WTC11 (cell line): ENCODE measurements at regions not wholly inside any gene's neighbourhood (a gene's known extent, or its start where the extent isn't known, plus 50 kb on each side); places are given as distances from the start of the nearest gene placed in this dataset.

ENCODE experiments used
- ATAC-seq: fragments of 200-7000 bp; cut with Tn5 transposase; 2 replicates; pipeline ENCODE4 v1.10.0; 2021; ENCODE audit warnings: mild to moderate bottlenecking, moderate library complexity
- CTCF ChIA-PET: fragments of 300-600 bp; sonication (Branson Sonifier 250); formaldehyde crosslinking; loops from one replicate; lab custom pipeline; 2021; ENCODE audit warnings: antibody characterized with exemption; lab: Charles Lee
- POLR2A ChIA-PET: fragments of 350-600 bp; sonication (Branson Sonifier 250); formaldehyde crosslinking; loops from one replicate; lab custom pipeline; 2021; ENCODE audit warnings: antibody characterized with exemption; lab: Charles Lee
- DNase-seq: peaks from one replicate; pipeline ENCODE4 v3.0.0; 2021; ENCODE audit warnings: low spot score
- H3K27ac Mint-ChIP-seq: 2 replicates; pipeline ENCODE4 v1.8.0; 2021; ENCODE audit warnings: mixed read lengths
- H3K27me3 Mint-ChIP-seq: 2 replicates; pipeline ENCODE4 v1.8.0; 2021; ENCODE audit warnings: low read depth, mild to moderate bottlenecking, moderate library complexity, mixed read lengths
- H3K36me3 Mint-ChIP-seq: 2 replicates; pipeline ENCODE4 v1.8.0; 2021; ENCODE audit warnings: mixed read lengths
- H3K4me1 Mint-ChIP-seq: 2 replicates; pipeline ENCODE4 v1.8.0; 2022; ENCODE audit warnings: mixed read lengths
- H3K4me3 Mint-ChIP-seq: 2 replicates; pipeline ENCODE4 v1.8.0; 2021; ENCODE audit warnings: mild to moderate bottlenecking, moderate library complexity, mixed read lengths
- H3K9me3 Mint-ChIP-seq: 2 replicates; pipeline ENCODE4 v1.8.0; 2021; ENCODE audit warnings: mixed read lengths
- AFF4 ChIP-seq: sonication (generic); formaldehyde crosslinking; IDR thresholded peaks from 2 replicates; pipeline ENCODE4 v1.8.1; 2023; ENCODE audit warnings: mild to moderate bottlenecking, missing genetic modification reagents, borderline replicate concordance
- ATF2 ChIP-seq: sonication (generic); formaldehyde crosslinking; IDR thresholded peaks from 2 replicates; pipeline ENCODE4 v1.8.1; 2022; ENCODE audit warnings: low read depth, missing genetic modification reagents, borderline replicate concordance
- ATF6 ChIP-seq: sonication (generic); formaldehyde crosslinking; IDR thresholded peaks from 2 replicates; pipeline ENCODE4 v1.8.1; 2023; ENCODE audit warnings: mild to moderate bottlenecking, missing genetic modification reagents
- CTCF ChIP-seq: fragments of 200-600 bp; IDR thresholded peaks from 2 replicates; pipeline ENCODE4 v1.8.0; 2022; ENCODE audit warnings: antibody characterized with exemption
- E2F5 ChIP-seq: sonication (generic); formaldehyde crosslinking; IDR thresholded peaks from 2 replicates; pipeline ENCODE4 v1.8.1; 2022; ENCODE audit warnings: mild to moderate bottlenecking, moderate library complexity, missing genetic modification reagents
- FOXP1 ChIP-seq: sonication (generic); formaldehyde crosslinking; IDR thresholded peaks from 2 replicates; pipeline ENCODE4 v1.8.0; 2022; ENCODE audit warnings: missing genetic modification reagents, mild to moderate bottlenecking, moderate library complexity, borderline replicate concordance
- MLX ChIP-seq: sonication (generic); formaldehyde crosslinking; IDR thresholded peaks from 2 replicates; pipeline ENCODE4 v1.8.1; 2023; ENCODE audit warnings: mild to moderate bottlenecking, missing genetic modification reagents, moderate library complexity
- MYBL2 ChIP-seq: sonication (generic); formaldehyde crosslinking; IDR thresholded peaks from 2 replicates; pipeline ENCODE4 v1.8.1; 2023; ENCODE audit warnings: mild to moderate bottlenecking, moderate library complexity, missing genetic modification reagents
- NR3C1 ChIP-seq: sonication (generic); formaldehyde crosslinking; conservative IDR thresholded peaks from 2 replicates; pipeline ENCODE4 v1.8.1; 2023; ENCODE audit warnings: low read depth, mild to moderate bottlenecking, missing genetic modification reagents
- RELA ChIP-seq: sonication (generic); formaldehyde crosslinking; IDR thresholded peaks from 2 replicates; pipeline ENCODE4 v1.8.1; 2022; ENCODE audit warnings: missing genetic modification reagents, mild to moderate bottlenecking, borderline replicate concordance
- STAT6 ChIP-seq: sonication (generic); formaldehyde crosslinking; conservative IDR thresholded peaks from 2 replicates; pipeline ENCODE4 v1.8.1; 2023; ENCODE audit warnings: mild to moderate bottlenecking, low read depth, missing genetic modification reagents, moderate library complexity
- TP53 ChIP-seq: sonication (generic); formaldehyde crosslinking; IDR thresholded peaks from 2 replicates; pipeline ENCODE4 v1.8.1; 2023; ENCODE audit warnings: mild to moderate bottlenecking, missing genetic modification reagents
- ZNF263 ChIP-seq: sonication (generic); formaldehyde crosslinking; IDR thresholded peaks from 2 replicates; pipeline ENCODE4 v1.8.1; 2022; ENCODE audit warnings: low read depth, mild to moderate bottlenecking, moderate library complexity, missing genetic modification reagents
- ZNF317 ChIP-seq: sonication (generic); formaldehyde crosslinking; IDR thresholded peaks from 2 replicates; pipeline ENCODE4 v1.8.1; 2023; ENCODE audit warnings: low read depth, mild to moderate bottlenecking, moderate library complexity, missing genetic modification reagents, borderline replicate concordance
- ZNF396 ChIP-seq: fragments of 250-450 bp; sonication (Bioruptor Pico); IDR thresholded peaks from 2 replicates; pipeline ENCODE4 v1.8.0; 2021; ENCODE audit warnings: mild to moderate bottlenecking, moderate library complexity, borderline replicate concordance
- ZNF416 ChIP-seq: fragments of 250-450 bp; sonication (Bioruptor Pico); IDR thresholded peaks from 2 replicates; pipeline ENCODE4 v1.9.0; 2021; ENCODE audit warnings: mild to moderate bottlenecking, inconsistent platforms
- ZNF671 ChIP-seq: fragments of 250-450 bp; sonication (Bioruptor Pico); IDR thresholded peaks from 2 replicates; pipeline ENCODE4 v1.8.0; 2021; ENCODE audit warnings: mild to moderate bottlenecking
- TF ChIP-seq, protein P1 (sequence below): sonication (generic); formaldehyde crosslinking; IDR thresholded peaks from 2 replicates; pipeline ENCODE4 v1.8.1; 2023; ENCODE audit warnings: mild to moderate bottlenecking, missing genetic modification reagents, moderate library complexity
- TF ChIP-seq, protein P2 (sequence below): sonication (generic); formaldehyde crosslinking; IDR thresholded peaks from 2 replicates; pipeline ENCODE4 v1.8.0; 2022; ENCODE audit warnings: mild to moderate bottlenecking, missing genetic modification reagents

DNA sequence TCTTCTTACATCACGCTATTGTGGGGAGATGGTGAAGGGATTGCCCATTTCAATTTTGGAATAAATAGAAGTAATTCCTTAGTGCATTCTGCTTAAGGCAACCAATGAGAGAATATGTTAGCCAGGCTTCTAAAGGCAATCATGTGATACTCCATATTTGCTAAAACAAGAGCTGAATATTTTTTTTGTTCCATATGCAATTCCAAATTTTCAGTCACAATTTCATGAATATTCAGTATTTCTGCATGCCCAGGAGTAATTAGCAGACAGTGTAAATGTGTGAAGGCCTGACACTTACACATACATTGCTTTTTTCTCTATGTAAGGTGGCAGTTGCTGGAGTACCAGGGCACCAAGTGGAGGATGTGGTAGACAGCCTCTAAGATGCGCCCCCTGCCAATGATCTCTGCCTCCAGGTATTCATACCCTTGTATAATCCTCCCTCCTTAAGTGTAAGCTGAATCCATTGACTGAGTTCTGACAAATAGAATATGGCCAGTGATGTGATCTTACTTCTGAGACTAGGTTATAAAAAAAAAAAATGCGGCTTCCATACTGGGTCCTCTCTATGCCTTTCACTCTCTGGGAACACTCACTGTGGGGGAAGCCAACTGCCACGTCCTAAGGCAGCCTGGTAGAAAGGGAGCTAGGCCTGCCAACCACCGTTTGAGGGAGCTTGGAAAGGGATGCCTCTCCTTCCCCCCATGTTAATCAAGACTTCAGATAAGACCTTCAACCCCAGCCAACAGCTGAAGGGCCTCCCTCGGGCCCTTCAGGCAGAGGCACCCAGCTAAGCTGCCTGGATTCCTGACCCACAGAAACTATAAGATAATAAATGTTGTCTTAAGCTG is 62.7 kb upstream of the PTGR2 start:
- Mint-ChIP-seq H3K27me3 (peaks cover 58% of the 10 kb centered on the region), H3K9me3 (no peaks in the 10 kb centered on the region), H3K4me3 (no peak overlapping the region), H3K36me3 (no peaks in the 10 kb centered on the region), H3K4me1 (peaks cover 43% of the 10 kb centered on the region), H3K27ac (no peak overlapping the region)
- ATAC-seq (no peak), DNase-seq (no peak)
- ChIA-PET CTCF (interaction anchor here (0.5 to 1.2 kb wide), 6 partner anchors 11 to 510 kb away, joined by 3 to 4 read pairs (median 4); no protein-coding TSS in a partner anchor), POLR2A (interaction anchor here (0.9 kb wide), 1 partner anchor 63 kb away, joined by 3 read pairs; the partner anchor contains the start of gene PTGR2)
- TF ChIP-seq ZNF416 (CRISPR knock-in tag) (no peak), E2F5 (CRISPR knock-in tag) (no peak), CTCF (no peak), STAT6 (no peak), ZNF263 (CRISPR knock-in tag) (no peak), ZNF396 (no peak), TP53 (CRISPR knock-in tag) (no peak), RELA (CRISPR knock-in tag) (no peak), AFF4 (CRISPR knock-in tag) (no peak), ATF2 (no peak), ZNF317 (CRISPR knock-in tag) (no peak), ATF6 (CRISPR knock-in tag) (no peak), MYBL2 (CRISPR knock-in tag) (no peak), ZNF671 (CRISPR knock-in tag) (no peak), FOXP1 (CRISPR knock-in tag) (no peak), MLX (CRISPR knock-in tag) (no peak), NR3C1 (CRISPR knock-in tag) (no peak)
- TF ChIP-seq, protein P1, sequence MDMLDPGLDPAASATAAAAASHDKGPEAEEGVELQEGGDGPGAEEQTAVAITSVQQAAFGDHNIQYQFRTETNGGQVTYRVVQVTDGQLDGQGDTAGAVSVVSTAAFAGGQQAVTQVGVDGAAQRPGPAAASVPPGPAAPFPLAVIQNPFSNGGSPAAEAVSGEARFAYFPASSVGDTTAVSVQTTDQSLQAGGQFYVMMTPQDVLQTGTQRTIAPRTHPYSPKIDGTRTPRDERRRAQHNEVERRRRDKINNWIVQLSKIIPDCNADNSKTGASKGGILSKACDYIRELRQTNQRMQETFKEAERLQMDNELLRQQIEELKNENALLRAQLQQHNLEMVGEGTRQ (CRISPR knock-in tag): no peak
- TF ChIP-seq, protein P2, sequence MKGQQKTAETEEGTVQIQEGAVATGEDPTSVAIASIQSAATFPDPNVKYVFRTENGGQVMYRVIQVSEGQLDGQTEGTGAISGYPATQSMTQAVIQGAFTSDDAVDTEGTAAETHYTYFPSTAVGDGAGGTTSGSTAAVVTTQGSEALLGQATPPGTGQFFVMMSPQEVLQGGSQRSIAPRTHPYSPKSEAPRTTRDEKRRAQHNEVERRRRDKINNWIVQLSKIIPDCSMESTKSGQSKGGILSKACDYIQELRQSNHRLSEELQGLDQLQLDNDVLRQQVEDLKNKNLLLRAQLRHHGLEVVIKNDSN (CRISPR knock-in tag): no peak
